Neural progenitor cell (in vitro differentiated cells): ENCODE measurements at regions not wholly inside any gene's neighbourhood (a gene's known extent, or its start where the extent isn't known, plus 50 kb on each side); places are given as distances from the start of the nearest gene placed in this dataset.

Experiments
- DNase-seq: peaks from one replicate; pipeline ENCODE4 v3.0.0-alpha.2; 2016; ENCODE audit warnings: low spot score
- H2AFZ ChIP-seq: fragments of 200-600 bp; sonication (generic); replicated peaks from 2 replicates; pipeline ENCODE4 v1.6.1; 2016; ENCODE audit warnings: antibody characterized with exemption
- H3F3A ChIP-seq: fragments of 200-600 bp; sonication (generic); 2 replicates; pipeline ENCODE4 v1.6.1; 2016; ENCODE audit warnings: antibody characterized with exemption, low read depth
- H3K27ac ChIP-seq: fragments of 200-600 bp; sonication (generic); 2 replicates; pipeline ENCODE4 v1.5.1; 2016; ENCODE audit warnings: mild to moderate bottlenecking
- H3K27me3 ChIP-seq: fragments of 200-600 bp; sonication (generic); 2 replicates; pipeline ENCODE4 v1.6.1; 2016; ENCODE audit warnings: mild to moderate bottlenecking, moderate library complexity
- H3K36me3 ChIP-seq: fragments of 200-600 bp; sonication (generic); 2 replicates; pipeline ENCODE4 v1.5.1; 2016
- H3K4me1 ChIP-seq: fragments of 200-600 bp; sonication (generic); 2 replicates; pipeline ENCODE4 v1.6.1; 2016; ENCODE audit warnings: mixed run types
- H3K4me2 ChIP-seq: fragments of 200-600 bp; sonication (generic); 2 replicates; pipeline ENCODE4 v1.6.1; 2016
- H3K4me3 ChIP-seq: fragments of 200-600 bp; sonication (generic); 2 replicates; pipeline ENCODE4 v1.5.1; 2016
- H3K79me2 ChIP-seq: fragments of 200-600 bp; sonication (generic); 2 replicates; pipeline ENCODE4 v1.6.1; 2016; ENCODE audit warnings: low read depth
- H3K9ac ChIP-seq: fragments of 200-600 bp; sonication (generic); 2 replicates; pipeline ENCODE4 v1.6.1; 2016
- H3K9me3 ChIP-seq: fragments of 200-600 bp; sonication (generic); 2 replicates; pipeline ENCODE4 v1.5.1; 2016; ENCODE audit warnings: low read depth
- H4K20me1 ChIP-seq: fragments of 200-600 bp; sonication (generic); 2 replicates; pipeline ENCODE4 v1.6.1; 2016; ENCODE audit warnings: low read depth
- H3K27ac Mint-ChIP-seq: 3 replicates; pipeline ENCODE4 v1.8.0; 2021; ENCODE audit warnings: mixed read lengths
- H3K27me3 Mint-ChIP-seq: 2 replicates; pipeline ENCODE4 v1.8.0; 2022; ENCODE audit warnings: low read depth, mild to moderate bottlenecking, inconsistent platforms, moderate library complexity, mixed read lengths; ENCODE audit not compliant: insufficient read depth
- H3K36me3 Mint-ChIP-seq: 3 replicates; pipeline ENCODE4 v1.8.0; 2021; ENCODE audit warnings: mixed read lengths
- H3K4me1 Mint-ChIP-seq: 3 replicates; pipeline ENCODE4 v1.8.0; 2021; ENCODE audit warnings: mixed read lengths
- H3K4me3 Mint-ChIP-seq: 3 replicates; pipeline ENCODE4 v1.8.0; 2021; ENCODE audit warnings: mild to moderate bottlenecking, moderate library complexity, mixed read lengths
- H3K9me3 Mint-ChIP-seq: 3 replicates; pipeline ENCODE4 v1.8.0; 2020; ENCODE audit warnings: mixed read lengths
- CTCF ChIP-seq: fragments of 200-600 bp; sonication (generic); IDR thresholded peaks from 2 replicates; pipeline ENCODE4 v1.5.1; 2017; ENCODE audit warnings: antibody characterized with exemption, mild to moderate bottlenecking
- EZH2 ChIP-seq: fragments of 200-600 bp; sonication (generic); IDR thresholded peaks from 2 replicates; pipeline ENCODE4 v1.6.1; 2017; ENCODE audit warnings: antibody characterized with exemption, mild to moderate bottlenecking, moderate library complexity
- EZH2phosphoT487 ChIP-seq: fragments of 200-600 bp; sonication (generic); IDR thresholded peaks from 2 replicates; pipeline ENCODE4 v1.6.1; 2017; ENCODE audit warnings: antibody characterized with exemption

DNA sequence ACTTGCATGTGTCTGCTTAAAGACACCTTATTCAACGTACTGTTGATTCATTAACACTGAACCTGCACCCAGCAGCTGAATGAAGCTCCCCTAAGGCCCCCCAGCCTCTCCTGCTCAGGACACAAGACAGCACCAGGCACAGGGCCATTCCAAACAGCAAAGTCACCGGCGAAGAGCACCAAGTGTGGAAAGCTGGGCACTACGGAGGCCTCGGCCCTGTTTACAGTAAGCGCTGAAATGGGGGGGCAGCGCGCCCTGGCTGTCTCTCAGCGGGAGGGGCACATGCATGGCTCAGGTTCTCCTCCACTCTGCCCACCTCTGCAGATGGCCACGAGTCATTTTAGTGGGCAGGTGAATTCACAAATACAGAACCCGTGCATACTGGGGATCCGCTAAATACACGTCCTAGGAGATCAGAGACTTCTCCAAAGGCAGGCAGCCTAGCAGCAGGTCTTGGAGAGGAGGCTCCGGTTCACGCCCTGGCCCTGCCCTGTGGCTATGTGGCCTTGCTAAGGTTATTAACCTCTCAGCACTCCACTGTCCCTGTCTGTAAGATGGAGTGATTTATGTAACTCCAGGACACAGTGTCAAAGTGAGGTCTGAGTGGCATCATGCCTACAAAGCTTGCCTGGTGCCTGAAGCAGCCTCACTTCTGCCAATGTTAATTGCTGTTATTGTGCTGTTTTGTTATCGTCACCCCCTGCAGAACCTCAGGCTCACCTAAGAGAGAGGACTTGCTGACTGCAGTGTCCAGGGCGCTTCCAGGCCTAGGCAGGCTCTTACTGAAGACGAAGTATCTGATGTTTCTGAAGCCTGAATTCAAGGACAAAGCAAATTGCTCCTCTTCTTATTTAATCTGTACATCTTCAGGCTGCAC, 207.4 kb upstream of the SOX1 start:
- peak overlapping the region; percentile 69 for H3K27ac Mint-ChIP-seq
- Histone ChIP-seq H3K9me3 (no peaks in the 10 kb centered on the region), H3K27me3 (no peaks in the 10 kb centered on the region), H3F3A (no peaks in the 10 kb centered on the region), H3K4me3 (no peak overlapping the region), H3K4me1 (peaks cover 17% of the 10 kb centered on the region), H2AFZ (no peak overlapping the region), H3K79me2 (no peaks in the 10 kb centered on the region), H3K9ac (no peak overlapping the region), H3K27ac (no peak overlapping the region), H3K4me2 (no peak overlapping the region), H4K20me1 (no peaks in the 10 kb centered on the region), H3K36me3 (no peaks in the 10 kb centered on the region)
- peaks cover 13% of the 10 kb centered on the region for H3K9me3 Mint-ChIP-seq
- H3K27me3 Mint-ChIP-seq, result peaks cover 23% of the 10 kb centered on the region
- TF ChIP-seq EZH2 (no peak), EZH2phosphoT487 (no peak), CTCF (no peak)
- peaks cover 41% of the 10 kb centered on the region for H3K4me1 Mint-ChIP-seq
- DNase-seq, result no peak
- H3K36me3 Mint-ChIP-seq, result peaks cover 2% of the 10 kb centered on the region
- H3K4me3 Mint-ChIP-seq, result no peak overlapping the region

GRCh38 chr13:111860231-111860552, 206.8 kb upstream of the SOX1 start:
- Mint-ChIP-seq H3K4me1 (peaks cover 42% of the 10 kb centered on the region), H3K27ac (peak overlapping the region; percentile 69), H3K36me3 (peaks cover 2% of the 10 kb centered on the region), H3K9me3 (peaks cover 13% of the 10 kb centered on the region), H3K4me3 (peak overlapping the region; percentile 8), H3K27me3 (peaks cover 25% of the 10 kb centered on the region)
- Histone ChIP-seq H3K27ac (no peak overlapping the region), H3K9me3 (no peaks in the 10 kb centered on the region), H3K9ac (no peak overlapping the region), H3F3A (no peaks in the 10 kb centered on the region), H3K4me1 (peaks cover 22% of the 10 kb centered on the region), H4K20me1 (no peaks in the 10 kb centered on the region), H3K79me2 (no peaks in the 10 kb centered on the region), H3K27me3 (no peaks in the 10 kb centered on the region), H3K36me3 (no peaks in the 10 kb centered on the region), H2AFZ (no peak overlapping the region), H3K4me2 (no peak overlapping the region), H3K4me3 (no peak overlapping the region)
- TF ChIP-seq EZH2 (no peak), EZH2phosphoT487 (no peak), CTCF (no peak)
- no peak for DNase-seq

DNA sequence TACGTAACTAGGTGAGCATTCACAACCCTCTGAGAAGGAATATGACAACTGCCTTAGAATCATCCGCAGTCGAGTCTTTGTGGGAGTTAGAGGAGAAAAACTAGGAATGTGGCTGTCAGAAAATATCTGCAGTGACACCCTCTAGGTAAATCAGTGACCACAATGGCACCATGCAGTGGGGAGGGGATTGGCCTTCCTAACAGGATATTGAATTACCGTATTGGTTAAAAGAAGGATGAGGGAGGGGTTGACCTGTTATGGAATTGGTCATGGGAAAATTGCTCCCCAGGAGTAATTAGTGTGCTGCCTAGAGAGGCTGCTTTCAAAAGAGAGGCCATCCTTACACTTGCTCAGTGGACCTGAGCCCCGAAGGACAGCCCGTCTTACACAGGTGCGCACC, 205.6 kb upstream of the SOX1 start:
- no peak overlapping the region for H3K27ac Mint-ChIP-seq
- Histone ChIP-seq H3F3A (no peaks in the 10 kb centered on the region), H3K9ac (no peak overlapping the region), H3K27ac (no peak overlapping the region), H3K9me3 (no peaks in the 10 kb centered on the region), H3K79me2 (no peaks in the 10 kb centered on the region), H3K27me3 (no peaks in the 10 kb centered on the region), H2AFZ (no peak overlapping the region), H3K4me1 (peaks cover 23% of the 10 kb centered on the region), H4K20me1 (no peaks in the 10 kb centered on the region), H3K4me2 (no peak overlapping the region), H3K36me3 (no peaks in the 10 kb centered on the region), H3K4me3 (no peak overlapping the region)
- peaks cover 13% of the 10 kb centered on the region for H3K9me3 Mint-ChIP-seq
- peaks cover 24% of the 10 kb centered on the region for H3K27me3 Mint-ChIP-seq
- peak overlapping the region; percentile 12 for H3K4me3 Mint-ChIP-seq
- H3K4me1 Mint-ChIP-seq, result peaks cover 40% of the 10 kb centered on the region
- DNase-seq, result no peak
- TF ChIP-seq EZH2 (no peak), CTCF (no peak), EZH2phosphoT487 (no peak)
- H3K36me3 Mint-ChIP-seq, result peaks cover 2% of the 10 kb centered on the region
